ENCODE measurements at regions not wholly inside any gene's neighbourhood (a gene's known extent, or its start where the extent isn't known, plus 50 kb on each side); places are given as distances from the start of the nearest gene placed in this dataset.
"Not testable (repeated sequence)": the region's sequence is repeated elsewhere in the genome, so short reads cannot be mapped to it uniquely, and the experiment has no call there.

DNA sequence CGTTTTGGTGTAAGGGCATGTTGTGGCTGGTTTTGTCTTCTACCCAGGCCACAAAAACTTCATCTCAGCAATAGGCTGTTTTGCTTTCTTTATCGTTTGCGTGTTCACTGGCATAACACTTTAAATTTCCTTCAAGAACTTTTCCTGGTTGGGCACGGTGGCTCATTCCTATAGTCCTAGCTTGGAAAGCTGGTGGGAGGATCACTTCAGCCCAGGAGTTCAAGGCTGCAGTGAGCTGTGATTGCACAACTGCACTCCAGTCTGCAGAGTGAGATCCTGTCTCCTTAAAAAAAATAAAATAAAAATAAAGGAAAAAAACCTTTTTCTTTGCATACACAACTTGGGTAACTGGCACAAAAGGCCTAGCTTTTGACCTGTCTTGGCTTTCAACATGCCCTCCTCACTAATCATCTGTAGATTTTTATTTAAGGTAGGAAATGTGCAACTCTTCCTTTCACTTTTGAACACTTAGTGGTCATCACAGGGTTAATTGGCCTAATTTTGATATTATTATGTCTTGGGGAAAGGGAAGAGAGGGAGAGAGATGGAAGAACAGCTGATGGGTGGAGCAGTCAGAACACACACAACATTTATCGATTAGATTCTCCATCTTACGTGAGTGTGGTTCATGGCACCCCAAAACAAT, 78.9 kb upstream of the PSMA6 start:
- TF ChIP-seq, protein P1, sequence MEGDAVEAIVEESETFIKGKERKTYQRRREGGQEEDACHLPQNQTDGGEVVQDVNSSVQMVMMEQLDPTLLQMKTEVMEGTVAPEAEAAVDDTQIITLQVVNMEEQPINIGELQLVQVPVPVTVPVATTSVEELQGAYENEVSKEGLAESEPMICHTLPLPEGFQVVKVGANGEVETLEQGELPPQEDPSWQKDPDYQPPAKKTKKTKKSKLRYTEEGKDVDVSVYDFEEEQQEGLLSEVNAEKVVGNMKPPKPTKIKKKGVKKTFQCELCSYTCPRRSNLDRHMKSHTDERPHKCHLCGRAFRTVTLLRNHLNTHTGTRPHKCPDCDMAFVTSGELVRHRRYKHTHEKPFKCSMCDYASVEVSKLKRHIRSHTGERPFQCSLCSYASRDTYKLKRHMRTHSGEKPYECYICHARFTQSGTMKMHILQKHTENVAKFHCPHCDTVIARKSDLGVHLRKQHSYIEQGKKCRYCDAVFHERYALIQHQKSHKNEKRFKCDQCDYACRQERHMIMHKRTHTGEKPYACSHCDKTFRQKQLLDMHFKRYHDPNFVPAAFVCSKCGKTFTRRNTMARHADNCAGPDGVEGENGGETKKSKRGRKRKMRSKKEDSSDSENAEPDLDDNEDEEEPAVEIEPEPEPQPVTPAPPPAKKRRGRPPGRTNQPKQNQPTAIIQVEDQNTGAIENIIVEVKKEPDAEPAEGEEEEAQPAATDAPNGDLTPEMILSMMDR (IDR thresholded peaks at IDR 0.05; ENCODE audit: low read depth, low read length): no peak
- DNase-seq: no peak
- no peaks in the 10 kb centered on the region for H3K36me3 ChIP-seq
- H3K27ac ChIP-seq: no peak overlapping the region
- no peaks in the 10 kb centered on the region for H3K27me3 ChIP-seq (ENCODE audit: insufficient read depth, low read depth, severe bottlenecking)
- H3K9me3 ChIP-seq (ENCODE audit: severe bottlenecking): no peaks in the 10 kb centered on the region
- no peak overlapping the region for H3K4me3 ChIP-seq (ENCODE audit: low read depth, low read length)

- Histone ChIP-seq H3K4me3 (ENCODE audit: low read depth, low read length) (no peak overlapping the region), H3K27ac (no peak overlapping the region), H3K27me3 (ENCODE audit: insufficient read depth, low read depth, severe bottlenecking) (no peaks in the 10 kb centered on the region), H3K9me3 (ENCODE audit: severe bottlenecking) (no peaks in the 10 kb centered on the region), H3K36me3 (no peaks in the 10 kb centered on the region)
- no peak for DNase-seq
- TF ChIP-seq, protein P1 (IDR thresholded peaks at IDR 0.05; ENCODE audit: low read depth, low read length): no peak
Observed at GRCh38 chr14:35213869-35214387, 78.3 kb upstream of the PSMA6 start.

- H3K27ac ChIP-seq; H3K9me3 ChIP-seq (ENCODE audit: severe bottlenecking); H3K4me3 ChIP-seq (ENCODE audit: low read depth, low read length); DNase-seq; H3K36me3 ChIP-seq; H3K27me3 ChIP-seq (ENCODE audit: insufficient read depth, low read depth, severe bottlenecking): not testable (repeated sequence)
Observed at GRCh38 chr14:35214402-35214801, 77.8 kb upstream of the PSMA6 start.

DNA sequence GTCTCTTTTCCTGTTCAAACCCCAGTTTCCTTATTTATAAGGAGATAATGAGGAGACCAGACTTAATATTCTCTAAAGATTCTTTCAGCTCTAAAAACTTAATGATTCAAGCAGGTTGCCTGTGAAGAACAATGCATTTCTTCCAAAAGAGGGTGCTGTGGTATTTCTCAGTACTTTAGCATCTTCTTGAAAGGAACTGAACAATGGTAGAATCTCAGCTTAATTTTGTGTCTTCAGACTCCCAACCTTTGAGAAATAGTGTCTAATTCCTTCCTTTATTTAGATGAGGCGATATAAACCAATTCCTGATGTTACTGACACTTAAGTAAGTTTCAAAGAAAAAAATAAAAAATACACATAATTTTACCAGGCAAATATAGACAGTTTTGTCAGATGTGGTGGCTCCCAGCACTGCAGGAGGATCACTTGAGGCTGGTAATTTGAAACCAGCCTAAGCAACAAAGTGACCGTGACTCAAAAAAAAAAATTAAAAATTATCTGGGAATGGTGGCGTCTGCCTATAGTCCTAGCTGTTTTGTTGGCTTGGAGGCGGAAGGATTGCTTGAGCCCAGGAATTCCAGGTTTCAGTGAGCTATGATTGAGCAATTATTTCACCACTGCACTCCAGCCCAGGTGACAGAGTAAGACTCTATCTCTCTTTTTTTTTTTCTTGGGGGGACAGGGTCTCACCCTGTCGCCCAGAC, 76.9 kb upstream of the PSMA6 start:
- Histone ChIP-seq H3K4me3 (ENCODE audit: low read depth, low read length) (no peak overlapping the region), H3K27me3 (ENCODE audit: insufficient read depth, low read depth, severe bottlenecking) (no peaks in the 10 kb centered on the region), H3K9me3 (ENCODE audit: severe bottlenecking) (no peaks in the 10 kb centered on the region), H3K27ac (no peak overlapping the region), H3K36me3 (no peaks in the 10 kb centered on the region)
- DNase-seq: no peak
- TF ChIP-seq, protein P1 (IDR thresholded peaks at IDR 0.05; ENCODE audit: low read depth, low read length): no peak

DNA sequence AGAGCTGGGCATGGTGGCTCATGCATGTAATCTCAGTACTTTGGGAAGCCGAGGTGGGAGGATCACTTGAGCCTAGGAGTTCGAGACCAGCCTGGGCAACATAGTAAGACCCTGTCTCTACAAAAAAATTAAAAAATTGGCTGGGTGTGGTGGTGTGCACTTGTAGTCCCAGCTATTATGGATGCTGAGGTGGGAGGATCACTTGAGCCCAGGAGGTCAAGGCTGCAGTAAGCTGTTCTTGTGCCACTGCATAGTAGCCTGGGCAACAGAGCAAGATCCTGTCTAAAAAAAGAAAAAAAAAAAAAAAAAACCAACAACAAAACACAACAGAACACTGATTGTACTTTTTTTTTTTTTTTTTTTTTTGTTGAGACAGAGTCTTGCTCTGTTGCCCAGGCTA, 74.0 kb upstream of the PSMA6 start:
- not testable (repeated sequence) for H3K9me3 ChIP-seq (ENCODE audit: severe bottlenecking); DNase-seq; H3K4me3 ChIP-seq (ENCODE audit: low read depth, low read length); H3K36me3 ChIP-seq; H3K27me3 ChIP-seq (ENCODE audit: insufficient read depth, low read depth, severe bottlenecking); H3K27ac ChIP-seq

DNA sequence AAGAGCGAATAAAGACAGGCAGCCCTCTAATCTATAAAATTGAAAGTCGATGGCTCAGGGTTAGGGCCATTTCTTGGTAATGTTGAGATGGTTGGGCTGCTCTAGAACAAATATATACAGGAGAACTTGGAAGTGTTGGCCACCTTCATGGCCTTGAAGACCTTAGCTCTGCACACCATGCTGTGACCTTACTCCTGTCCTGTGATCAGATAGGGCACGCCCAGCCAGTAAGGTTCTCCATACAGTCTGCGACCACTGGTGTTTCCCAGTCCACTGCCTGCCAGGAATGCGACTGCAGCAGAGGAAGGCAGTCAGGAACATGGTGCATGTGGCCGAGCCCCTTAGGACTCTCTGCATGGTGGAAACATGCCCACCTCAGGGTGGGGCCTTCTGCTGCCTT, 73.2 kb upstream of the PSMA6 start:
- Histone ChIP-seq H3K9me3 (ENCODE audit: severe bottlenecking) (no peaks in the 10 kb centered on the region), H3K27ac (no peak overlapping the region), H3K27me3 (ENCODE audit: insufficient read depth, low read depth, severe bottlenecking) (no peaks in the 10 kb centered on the region), H3K4me3 (ENCODE audit: low read depth, low read length) (no peak overlapping the region), H3K36me3 (no peaks in the 10 kb centered on the region)
- TF ChIP-seq, protein P1 (IDR thresholded peaks at IDR 0.05; ENCODE audit: low read depth, low read length): no peak
- DNase-seq: no peak

All from WERI-Rb-1 (cell line).